Sigmoid colon (tissue), 6 donors: ENCODE measurements at regions not wholly inside any gene's neighbourhood (a gene's known extent, or its start where the extent isn't known, plus 50 kb on each side); places are given as distances from the start of the nearest gene placed in this dataset.

Experiments used
- DNase-seq: peaks from one replicate; pipeline ENCODE4 v3.0.0-alpha.2; 2019
- H3K27ac ChIP-seq, 4 donors: fragments of 200-600 bp; sonication (generic); one replicate each; pipeline ENCODE4 v1.5.1; 2016 to 2019; ENCODE audit warnings: mild to moderate bottlenecking in 1 of 4
- H3K27me3 ChIP-seq, 3 donors: fragments of 200-600 bp; sonication (generic); one replicate each; pipeline ENCODE4 v1.5.1; 2019; ENCODE audit warnings: mild to moderate bottlenecking in 1 of 3
- H3K36me3 ChIP-seq, 4 donors: fragments of 200-600 bp; sonication (generic); one replicate each; pipeline ENCODE4 v1.5.1; 2016 to 2019
- H3K4me1 ChIP-seq, 4 donors: fragments of 200-600 bp; sonication (generic); one replicate each; pipeline ENCODE4 v1.5.1; 2017 to 2019
- H3K4me3 ChIP-seq, 4 donors: fragments of 200-600 bp; sonication (generic); one replicate each; pipeline ENCODE4 v1.5.1; 2017 to 2019; ENCODE audit warnings: mild to moderate bottlenecking in 2 of 4, moderate library complexity in 1 of 4
- H3K9me3 ChIP-seq, 4 donors: fragments of 200-600 bp in 3 of 4; sonication (generic) in 3 of 4; one replicate each; pipeline versions ENCODE4 v1.5.1 to v1.6.1; 2013 to 2019
- CTCF ChIP-seq, 4 experiments: fragments of 450-650 bp in 3 of 4; fragments of 200-600 bp in 1 of 4; IDR thresholded peaks; one replicate each; pipeline ENCODE4 v1.5.1; 2016 to 2019; ENCODE audit warnings: antibody characterized with exemption in 4 of 4, mild to moderate bottlenecking in 3 of 4, moderate library complexity in 2 of 4
- EP300 ChIP-seq, 4 donors: sonication (generic); formaldehyde crosslinking; IDR thresholded peaks; one replicate each; pipeline ENCODE4 v1.6.1; 2017; ENCODE audit warnings: antibody characterized with exemption in 4 of 4
- POLR2A ChIP-seq, 2 donors: fragments of 450-650 bp; IDR thresholded peaks; one replicate each; pipeline ENCODE4 v1.6.1; 2016; ENCODE audit warnings: antibody characterized with exemption in 2 of 2, mild to moderate bottlenecking in 2 of 2, moderate library complexity in 2 of 2
- POLR2AphosphoS5 ChIP-seq, 4 donors: sonication (generic); formaldehyde crosslinking; IDR thresholded peaks; one replicate each; pipeline ENCODE4 v1.6.1; 2017; ENCODE audit warnings: antibody characterized with exemption in 4 of 4
- WGBS, 2 donors: extraction: QIAGEN DNeasy Blood & Tissue Kit; methylation state at CpG; one replicate each; pipeline ENCODE4 v1.1.7; 2013; 5-methylcytosine and 5-hydroxymethylcytosine counted together
- intact Hi-C: fragments of 100-400 bp; cut with DNase I; formaldehyde crosslinking; loops from one replicate; pipeline ENCODE4 v1.15.1; 2023
- donor health status: healthy with polysubstance abuse.
- donor health status: healthy.

- Histone ChIP-seq H3K4me3 (no peak overlapping the region), H3K9me3 (no peaks in the 10 kb centered on the region), H3K36me3 (no peaks in the 10 kb centered on the region), H3K4me1 (no peaks in the 10 kb centered on the region), H3K27me3 (no peaks in the 10 kb centered on the region), H3K27ac (no peak overlapping the region)
- WGBS, 2 donors: 84 to 88% methylated on average over 2 of the region's 2 CpGs
- intact Hi-C loops: no loop called here
- no peak for DNase-seq
- no peak for TF ChIP-seq POLR2A (IDR thresholded peaks at IDR 0.05)
- no peak for TF ChIP-seq CTCF (IDR thresholded peaks at IDR 0.05)
- TF ChIP-seq POLR2AphosphoS5 (IDR thresholded peaks at IDR 0.05): no peak
- no peak for TF ChIP-seq EP300 (IDR thresholded peaks at IDR 0.05)
These were observed 175.1 kb downstream of the FASLG start for GRCh38 chr1:172833954-172834353.

GRCh38 chr1:172834609-172835008, 175.7 kb downstream of the FASLG start:
- Histone ChIP-seq H3K36me3 (no peaks in the 10 kb centered on the region), H3K9me3 (no peaks in the 10 kb centered on the region), H3K27me3 (no peaks in the 10 kb centered on the region), H3K4me3 (no peak overlapping the region), H3K4me1 (no peaks in the 10 kb centered on the region), H3K27ac (no peak overlapping the region)
- DNase-seq: no peak
- intact Hi-C loops: no loop called here
- WGBS, 2 donors: 90 to 91% methylated on average over 5 of the region's 5 CpGs
- TF ChIP-seq POLR2AphosphoS5 (IDR thresholded peaks at IDR 0.05): no peak
- no peak for TF ChIP-seq CTCF (IDR thresholded peaks at IDR 0.05)
- TF ChIP-seq POLR2A (IDR thresholded peaks at IDR 0.05): no peak
- TF ChIP-seq EP300 (IDR thresholded peaks at IDR 0.05): no peak

- DNase-seq: no peak
- Histone ChIP-seq H3K4me1 (no peaks in the 10 kb centered on the region), H3K27ac (no peak overlapping the region), H3K27me3 (no peaks in the 10 kb centered on the region), H3K4me3 (no peak overlapping the region), H3K36me3 (no peaks in the 10 kb centered on the region), H3K9me3 (no peaks in the 10 kb centered on the region)
- intact Hi-C loops: no loop called here
- 88 to 95% methylated on average over 2 of the region's 2 CpGs for WGBS, 2 donors
- TF ChIP-seq CTCF (IDR thresholded peaks at IDR 0.05) (no peak), POLR2A (IDR thresholded peaks at IDR 0.05) (no peak), EP300 (IDR thresholded peaks at IDR 0.05) (no peak), POLR2AphosphoS5 (IDR thresholded peaks at IDR 0.05) (no peak)
These were observed 176.9 kb downstream of the FASLG start for GRCh38 chr1:172835834-172836233.

- Histone ChIP-seq H3K27me3 (no peaks in the 10 kb centered on the region), H3K27ac (no peak overlapping the region), H3K36me3 (no peaks in the 10 kb centered on the region), H3K4me1 (no peaks in the 10 kb centered on the region), H3K9me3 (no peaks in the 10 kb centered on the region), H3K4me3 (no peak overlapping the region)
- no peak for TF ChIP-seq POLR2A (IDR thresholded peaks at IDR 0.05)
- no peak for TF ChIP-seq POLR2AphosphoS5 (IDR thresholded peaks at IDR 0.05)
- TF ChIP-seq EP300 (IDR thresholded peaks at IDR 0.05): no peak
- TF ChIP-seq CTCF (IDR thresholded peaks at IDR 0.05): no peak
- DNase-seq: no peak
- intact Hi-C loops: no loop called here
- 69 to 89% methylated on average over 6 of the region's 6 CpGs for WGBS, 2 donors
These were observed 179.1 kb downstream of the FASLG start for GRCh38 chr1:172837816-172838679.
